Stimulated activated CD4-positive, alpha-beta T cell treated with anti-CD3 and anti-CD28 coated beads, Interleukin-1b, Interleukin-23, amount 100 ng/mL, for 1 hour (primary cell): ENCODE measurements at regions not wholly inside any gene's neighbourhood (a gene's known extent, or its start where the extent isn't known, plus 50 kb on each side); places are given as distances from the start of the nearest gene placed in this dataset.

Source experiments
- DNase-seq, 2 donors: peaks; one replicate each; pipeline ENCODE4 v3.0.0-alpha.2; 2020; ENCODE audit warnings: low read depth in 2 of 2

- DNase-seq: no peak
These were observed 993.4 kb upstream of the EEF2KMT start for GRCh38 chr16:6091021-6091420.

- DNase-seq: no peak
These were observed 983.9 kb upstream of the EEF2KMT start for GRCh38 chr16:6081320-6081976.

GRCh38 chr16:6076631-6077030, 979.0 kb upstream of the EEF2KMT start:
- no peak for DNase-seq

GRCh38 chr16:6068063-6068462, 970.5 kb upstream of the EEF2KMT start:
- no peak for DNase-seq

GRCh38 chr16:6066652-6067051, 969.1 kb upstream of the EEF2KMT start:
- no peak for DNase-seq

GRCh38 chr16:6063526-6063925, 965.9 kb upstream of the EEF2KMT start:
- no peak for DNase-seq

- no peak for DNase-seq
These were observed 962.1 kb upstream of the EEF2KMT start for GRCh38 chr16:6059671-6060070.

GRCh38 chr16:6057821-6058220, 960.2 kb upstream of the EEF2KMT start:
- no peak for DNase-seq

- DNase-seq: no peak
These were observed 950.4 kb upstream of the EEF2KMT start for GRCh38 chr16:6048017-6048416.

- no peak for DNase-seq
These were observed 949.7 kb upstream of the EEF2KMT start for GRCh38 chr16:6047325-6047724.

GRCh38 chr16:6038941-6039645, 941.5 kb upstream of the EEF2KMT start:
- no peak for DNase-seq

- DNase-seq: no peak
These were observed 937.6 kb upstream of the EEF2KMT start for GRCh38 chr16:6035161-6035560.

GRCh38 chr16:6034511-6034910, 936.9 kb upstream of the EEF2KMT start:
- no peak for DNase-seq

GRCh38 chr16:6032438-6032837, 934.8 kb upstream of the EEF2KMT start:
- no peak for DNase-seq

GRCh38 chr16:6031567-6031966, 934.0 kb upstream of the EEF2KMT start:
- DNase-seq: no peak

- DNase-seq: no peak
These were observed 933.5 kb upstream of the EEF2KMT start for GRCh38 chr16:6031102-6031501.

- no peak for DNase-seq
These were observed 930.1 kb upstream of the EEF2KMT start for GRCh38 chr16:6027733-6028132.

- DNase-seq: no peak
These were observed 925.9 kb upstream of the EEF2KMT start for GRCh38 chr16:6023449-6023848.

- no peak for DNase-seq
These were observed 923.8 kb upstream of the EEF2KMT start for GRCh38 chr16:6021276-6021943.

- DNase-seq: no peak
These were observed 922.8 kb upstream of the EEF2KMT start for GRCh38 chr16:6020162-6020985.

- no peak for DNase-seq
These were observed 921.9 kb upstream of the EEF2KMT start for GRCh38 chr16:6019490-6019991.
